ENCODE measurements at regions not wholly inside any gene's neighbourhood (a gene's known extent, or its start where the extent isn't known, plus 50 kb on each side); places are given as distances from the start of the nearest gene placed in this dataset.

GRCh38 chr20:34175879-34176278 lies 63.8 kb upstream of the EIF2S2 start:
- Histone ChIP-seq H3K27me3 (replicated peaks) (no peaks in the 10 kb centered on the region), H3K36me3 (replicated peaks) (no peaks in the 10 kb centered on the region), H3K4me3 (ENCODE audit: low read depth, low read length) (no peak overlapping the region), H3K27ac (no peak overlapping the region)
- no peak for DNase-seq
- no peak for TF ChIP-seq CTCF (IDR thresholded peaks at IDR 0.05; ENCODE audit: low read depth, low read length, missing control alignments)
- in situ Hi-C loops (cut with HindIII; ENCODE audit: low pct_ligation_motif_present, low sequenced_read_pairs) = no loop called here

- Histone ChIP-seq H3K36me3 (replicated peaks) (no peaks in the 10 kb centered on the region), H3K27ac (no peak overlapping the region), H3K27me3 (replicated peaks) (no peaks in the 10 kb centered on the region), H3K4me3 (ENCODE audit: low read depth, low read length) (no peak overlapping the region)
- DNase-seq = no peak
- in situ Hi-C loops (cut with HindIII; ENCODE audit: low pct_ligation_motif_present, low sequenced_read_pairs) = no loop called here
- no peak for TF ChIP-seq CTCF (IDR thresholded peaks at IDR 0.05; ENCODE audit: low read depth, low read length, missing control alignments)
These were observed 64.2 kb upstream of the ASIP start for GRCh38 chr20:34177052-34177451.

- no peak for TF ChIP-seq CTCF (IDR thresholded peaks at IDR 0.05; ENCODE audit: low read depth, low read length, missing control alignments)
- no peak overlapping the region for H3K27ac ChIP-seq
- H3K27me3 ChIP-seq (replicated peaks) = no peaks in the 10 kb centered on the region
- no peak overlapping the region for H3K4me3 ChIP-seq (ENCODE audit: low read depth, low read length)
- in situ Hi-C loops (cut with HindIII; ENCODE audit: low pct_ligation_motif_present, low sequenced_read_pairs) = no loop called here
- no peak for DNase-seq
- H3K36me3 ChIP-seq (replicated peaks) = no peaks in the 10 kb centered on the region
These were observed 61.4 kb upstream of the ASIP start for GRCh38 chr20:34179637-34180360.

- H3K4me3 ChIP-seq (ENCODE audit: low read depth, low read length) = no peak overlapping the region
- DNase-seq = no peak
- in situ Hi-C loops (cut with HindIII; ENCODE audit: low pct_ligation_motif_present, low sequenced_read_pairs) = no loop called here
- TF ChIP-seq CTCF (IDR thresholded peaks at IDR 0.05; ENCODE audit: low read depth, low read length, missing control alignments) = no peak
- H3K27ac ChIP-seq = no peak overlapping the region
- no peaks in the 10 kb centered on the region for H3K36me3 ChIP-seq (replicated peaks)
- H3K27me3 ChIP-seq (replicated peaks) = peaks cover under 1% of the 10 kb centered on the region
These were observed 60.6 kb upstream of the ASIP start for GRCh38 chr20:34180460-34181120.

GRCh38 chr20:34181484-34181883 lies 59.7 kb upstream of the ASIP start:
- H3K27ac ChIP-seq = no peak overlapping the region
- peaks cover 5% of the 10 kb centered on the region for H3K27me3 ChIP-seq (replicated peaks)
- in situ Hi-C loops (cut with HindIII; ENCODE audit: low pct_ligation_motif_present, low sequenced_read_pairs) = no loop called here
- no peaks in the 10 kb centered on the region for H3K36me3 ChIP-seq (replicated peaks)
- H3K4me3 ChIP-seq (ENCODE audit: low read depth, low read length) = no peak overlapping the region
- DNase-seq = no peak
- TF ChIP-seq CTCF (IDR thresholded peaks at IDR 0.05; ENCODE audit: low read depth, low read length, missing control alignments) = no peak
